H1 (cell line): ENCODE measurements at regions not wholly inside any gene's neighbourhood (a gene's known extent, or its start where the extent isn't known, plus 50 kb on each side); places are given as distances from the start of the nearest gene placed in this dataset.

ENCODE experiments used
- CHD2 ChIP-seq: IDR thresholded peaks from 2 replicates; pipeline ENCODE4 v1.6.1; 2012; ENCODE audit warnings: low read length, improper control_type of control experiment
- JUN ChIP-seq: IDR thresholded peaks from 2 replicates; pipeline ENCODE4 v1.6.1; 2011; ENCODE audit warnings: low read depth, mild to moderate bottlenecking, improper control_type of control experiment, low read length
- KDM4A ChIP-seq: IDR thresholded peaks from one replicate; pipeline ENCODE4 v1.7.1; 2012; ENCODE audit warnings: low read depth, mild to moderate bottlenecking, moderate library complexity, low read length, inconsistent platforms; ENCODE audit not compliant: severe bottlenecking
- POLR2A ChIP-seq, 2 experiments: IDR thresholded peaks; 1 replicate in 1 of 2; 2 replicates in 1 of 2; pipeline ENCODE4 v1.6.1; 2011; ENCODE audit warnings: low read depth in 2 of 2, low read length in 2 of 2, mild to moderate bottlenecking in 2 of 2; ENCODE audit errors: control extremely low read depth in 1 of 2
- SAP30 ChIP-seq: fragments of 300-600 bp; sonication (generic); IDR thresholded peaks from 2 replicates; pipeline ENCODE4 v1.7.1; 2012; ENCODE audit warnings: low read length, moderate library complexity, mild to moderate bottlenecking, inconsistent platforms; ENCODE audit not compliant: insufficient read depth, insufficient replicate concordance
- SUZ12 ChIP-seq: fragments of 200-600 bp; sonication (generic); IDR thresholded peaks from 2 replicates; pipeline ENCODE4 v1.6.1; 2012; ENCODE audit warnings: mild to moderate bottlenecking, inconsistent platforms, low read length, moderate library complexity, mixed read lengths
- TEAD4 ChIP-seq: IDR thresholded peaks from 2 replicates; pipeline ENCODE4 v1.6.1; 2012; ENCODE audit warnings: low read depth, low read length, inconsistent platforms, mixed read lengths
- ZNF274 ChIP-seq: IDR thresholded peaks from 2 replicates; pipeline ENCODE4 v1.7.0; 2012; ENCODE audit warnings: low read length, borderline replicate concordance; ENCODE audit errors: extremely low read depth
- TF ChIP-seq, protein P1 (sequence below): fragments of 300-600 bp; sonication (generic); IDR thresholded peaks from 2 replicates; pipeline ENCODE4 v1.7.1; 2012; ENCODE audit warnings: low read length, moderate library complexity, mild to moderate bottlenecking, inconsistent platforms; ENCODE audit not compliant: insufficient replicate concordance

DNA sequence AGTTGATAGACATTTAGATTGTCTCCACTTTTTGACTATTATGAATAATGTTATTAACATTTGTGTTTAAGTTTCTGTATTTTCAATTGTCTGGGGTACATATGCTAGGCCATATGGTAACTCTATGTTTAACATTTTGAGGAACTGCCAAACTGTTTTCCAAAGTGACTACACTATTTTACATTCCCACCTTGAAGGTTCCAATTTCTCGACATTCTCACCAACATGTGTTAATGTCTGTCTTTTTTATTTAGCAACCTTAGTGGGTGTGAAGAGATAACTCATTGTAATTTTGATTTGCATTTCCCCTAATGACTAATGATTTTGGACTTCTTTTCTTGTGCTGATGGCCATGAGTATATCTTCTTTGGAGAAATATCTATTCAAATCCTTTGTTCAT, 832.4 kb downstream of the DNAJB9 start (continued):
- TF ChIP-seq, protein P1, sequence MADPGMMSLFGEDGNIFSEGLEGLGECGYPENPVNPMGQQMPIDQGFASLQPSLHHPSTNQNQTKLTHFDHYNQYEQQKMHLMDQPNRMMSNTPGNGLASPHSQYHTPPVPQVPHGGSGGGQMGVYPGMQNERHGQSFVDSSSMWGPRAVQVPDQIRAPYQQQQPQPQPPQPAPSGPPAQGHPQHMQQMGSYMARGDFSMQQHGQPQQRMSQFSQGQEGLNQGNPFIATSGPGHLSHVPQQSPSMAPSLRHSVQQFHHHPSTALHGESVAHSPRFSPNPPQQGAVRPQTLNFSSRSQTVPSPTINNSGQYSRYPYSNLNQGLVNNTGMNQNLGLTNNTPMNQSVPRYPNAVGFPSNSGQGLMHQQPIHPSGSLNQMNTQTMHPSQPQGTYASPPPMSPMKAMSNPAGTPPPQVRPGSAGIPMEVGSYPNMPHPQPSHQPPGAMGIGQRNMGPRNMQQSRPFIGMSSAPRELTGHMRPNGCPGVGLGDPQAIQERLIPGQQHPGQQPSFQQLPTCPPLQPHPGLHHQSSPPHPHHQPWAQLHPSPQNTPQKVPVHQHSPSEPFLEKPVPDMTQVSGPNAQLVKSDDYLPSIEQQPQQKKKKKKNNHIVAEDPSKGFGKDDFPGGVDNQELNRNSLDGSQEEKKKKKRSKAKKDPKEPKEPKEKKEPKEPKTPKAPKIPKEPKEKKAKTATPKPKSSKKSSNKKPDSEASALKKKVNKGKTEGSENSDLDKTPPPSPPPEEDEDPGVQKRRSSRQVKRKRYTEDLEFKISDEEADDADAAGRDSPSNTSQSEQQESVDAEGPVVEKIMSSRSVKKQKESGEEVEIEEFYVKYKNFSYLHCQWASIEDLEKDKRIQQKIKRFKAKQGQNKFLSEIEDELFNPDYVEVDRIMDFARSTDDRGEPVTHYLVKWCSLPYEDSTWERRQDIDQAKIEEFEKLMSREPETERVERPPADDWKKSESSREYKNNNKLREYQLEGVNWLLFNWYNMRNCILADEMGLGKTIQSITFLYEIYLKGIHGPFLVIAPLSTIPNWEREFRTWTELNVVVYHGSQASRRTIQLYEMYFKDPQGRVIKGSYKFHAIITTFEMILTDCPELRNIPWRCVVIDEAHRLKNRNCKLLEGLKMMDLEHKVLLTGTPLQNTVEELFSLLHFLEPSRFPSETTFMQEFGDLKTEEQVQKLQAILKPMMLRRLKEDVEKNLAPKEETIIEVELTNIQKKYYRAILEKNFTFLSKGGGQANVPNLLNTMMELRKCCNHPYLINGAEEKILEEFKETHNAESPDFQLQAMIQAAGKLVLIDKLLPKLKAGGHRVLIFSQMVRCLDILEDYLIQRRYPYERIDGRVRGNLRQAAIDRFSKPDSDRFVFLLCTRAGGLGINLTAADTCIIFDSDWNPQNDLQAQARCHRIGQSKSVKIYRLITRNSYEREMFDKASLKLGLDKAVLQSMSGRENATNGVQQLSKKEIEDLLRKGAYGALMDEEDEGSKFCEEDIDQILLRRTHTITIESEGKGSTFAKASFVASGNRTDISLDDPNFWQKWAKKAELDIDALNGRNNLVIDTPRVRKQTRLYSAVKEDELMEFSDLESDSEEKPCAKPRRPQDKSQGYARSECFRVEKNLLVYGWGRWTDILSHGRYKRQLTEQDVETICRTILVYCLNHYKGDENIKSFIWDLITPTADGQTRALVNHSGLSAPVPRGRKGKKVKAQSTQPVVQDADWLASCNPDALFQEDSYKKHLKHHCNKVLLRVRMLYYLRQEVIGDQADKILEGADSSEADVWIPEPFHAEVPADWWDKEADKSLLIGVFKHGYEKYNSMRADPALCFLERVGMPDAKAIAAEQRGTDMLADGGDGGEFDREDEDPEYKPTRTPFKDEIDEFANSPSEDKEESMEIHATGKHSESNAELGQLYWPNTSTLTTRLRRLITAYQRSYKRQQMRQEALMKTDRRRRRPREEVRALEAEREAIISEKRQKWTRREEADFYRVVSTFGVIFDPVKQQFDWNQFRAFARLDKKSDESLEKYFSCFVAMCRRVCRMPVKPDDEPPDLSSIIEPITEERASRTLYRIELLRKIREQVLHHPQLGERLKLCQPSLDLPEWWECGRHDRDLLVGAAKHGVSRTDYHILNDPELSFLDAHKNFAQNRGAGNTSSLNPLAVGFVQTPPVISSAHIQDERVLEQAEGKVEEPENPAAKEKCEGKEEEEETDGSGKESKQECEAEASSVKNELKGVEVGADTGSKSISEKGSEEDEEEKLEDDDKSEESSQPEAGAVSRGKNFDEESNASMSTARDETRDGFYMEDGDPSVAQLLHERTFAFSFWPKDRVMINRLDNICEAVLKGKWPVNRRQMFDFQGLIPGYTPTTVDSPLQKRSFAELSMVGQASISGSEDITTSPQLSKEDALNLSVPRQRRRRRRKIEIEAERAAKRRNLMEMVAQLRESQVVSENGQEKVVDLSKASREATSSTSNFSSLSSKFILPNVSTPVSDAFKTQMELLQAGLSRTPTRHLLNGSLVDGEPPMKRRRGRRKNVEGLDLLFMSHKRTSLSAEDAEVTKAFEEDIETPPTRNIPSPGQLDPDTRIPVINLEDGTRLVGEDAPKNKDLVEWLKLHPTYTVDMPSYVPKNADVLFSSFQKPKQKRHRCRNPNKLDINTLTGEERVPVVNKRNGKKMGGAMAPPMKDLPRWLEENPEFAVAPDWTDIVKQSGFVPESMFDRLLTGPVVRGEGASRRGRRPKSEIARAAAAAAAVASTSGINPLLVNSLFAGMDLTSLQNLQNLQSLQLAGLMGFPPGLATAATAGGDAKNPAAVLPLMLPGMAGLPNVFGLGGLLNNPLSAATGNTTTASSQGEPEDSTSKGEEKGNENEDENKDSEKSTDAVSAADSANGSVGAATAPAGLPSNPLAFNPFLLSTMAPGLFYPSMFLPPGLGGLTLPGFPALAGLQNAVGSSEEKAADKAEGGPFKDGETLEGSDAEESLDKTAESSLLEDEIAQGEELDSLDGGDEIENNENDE = no peak
- TF ChIP-seq KDM4A = no peak
- TF ChIP-seq JUN = no peak
- TF ChIP-seq ZNF274 = no peak
- TF ChIP-seq CHD2 = no peak
- TF ChIP-seq POLR2A (IDR thresholded peaks at IDR 0.05; ENCODE audit: control extremely low read depth in 1 of 2, low read depth in 2 of 2, low read length in 2 of 2) = no peak
- no peak for TF ChIP-seq SUZ12
- TF ChIP-seq TEAD4 = no peak
- no peak for TF ChIP-seq SAP30
